Retinal pigment epithelial cell (primary cell): ENCODE measurements at regions not wholly inside any gene's neighbourhood (a gene's known extent, or its start where the extent isn't known, plus 50 kb on each side); places are given as distances from the start of the nearest gene placed in this dataset.

Experiments
- DNase-seq: peaks from one replicate; pipeline ENCODE4 v3.0.0-alpha.2; 2010; ENCODE audit warnings: low read depth
- H3K4me3 ChIP-seq: 2 replicates; pipeline ENCODE4 v1.5.1; 2011; ENCODE audit warnings: mild to moderate bottlenecking, low read length, control low read depth, moderate library complexity
- CTCF ChIP-seq: conservative IDR thresholded peaks from 2 replicates; pipeline ENCODE4 v1.5.1; 2011; ENCODE audit warnings: low read depth, low read length, control low read depth, inconsistent platforms

DNA sequence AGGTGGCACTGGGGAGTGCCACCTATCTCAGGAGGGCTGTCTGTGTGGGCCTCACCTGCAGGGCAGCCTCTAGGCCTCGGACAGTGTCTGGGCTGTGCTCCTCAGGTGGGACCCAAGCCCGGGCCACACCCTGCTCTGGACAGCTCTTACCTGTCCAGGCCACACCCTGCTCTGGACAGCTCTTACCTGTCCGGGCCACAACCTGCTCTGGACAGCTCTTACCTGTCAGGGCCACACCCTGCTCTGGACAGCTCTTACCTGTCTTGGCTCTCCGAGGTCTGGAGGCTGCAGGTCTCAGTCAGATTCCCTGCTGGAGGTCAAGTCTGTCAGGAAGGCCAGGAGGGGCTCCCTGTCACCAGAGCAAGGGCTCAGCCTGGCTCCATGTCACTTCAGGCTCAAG is 80.6 kb downstream of the LINGO1 start:
- TF ChIP-seq CTCF = no peak
- no peak for DNase-seq

DNA sequence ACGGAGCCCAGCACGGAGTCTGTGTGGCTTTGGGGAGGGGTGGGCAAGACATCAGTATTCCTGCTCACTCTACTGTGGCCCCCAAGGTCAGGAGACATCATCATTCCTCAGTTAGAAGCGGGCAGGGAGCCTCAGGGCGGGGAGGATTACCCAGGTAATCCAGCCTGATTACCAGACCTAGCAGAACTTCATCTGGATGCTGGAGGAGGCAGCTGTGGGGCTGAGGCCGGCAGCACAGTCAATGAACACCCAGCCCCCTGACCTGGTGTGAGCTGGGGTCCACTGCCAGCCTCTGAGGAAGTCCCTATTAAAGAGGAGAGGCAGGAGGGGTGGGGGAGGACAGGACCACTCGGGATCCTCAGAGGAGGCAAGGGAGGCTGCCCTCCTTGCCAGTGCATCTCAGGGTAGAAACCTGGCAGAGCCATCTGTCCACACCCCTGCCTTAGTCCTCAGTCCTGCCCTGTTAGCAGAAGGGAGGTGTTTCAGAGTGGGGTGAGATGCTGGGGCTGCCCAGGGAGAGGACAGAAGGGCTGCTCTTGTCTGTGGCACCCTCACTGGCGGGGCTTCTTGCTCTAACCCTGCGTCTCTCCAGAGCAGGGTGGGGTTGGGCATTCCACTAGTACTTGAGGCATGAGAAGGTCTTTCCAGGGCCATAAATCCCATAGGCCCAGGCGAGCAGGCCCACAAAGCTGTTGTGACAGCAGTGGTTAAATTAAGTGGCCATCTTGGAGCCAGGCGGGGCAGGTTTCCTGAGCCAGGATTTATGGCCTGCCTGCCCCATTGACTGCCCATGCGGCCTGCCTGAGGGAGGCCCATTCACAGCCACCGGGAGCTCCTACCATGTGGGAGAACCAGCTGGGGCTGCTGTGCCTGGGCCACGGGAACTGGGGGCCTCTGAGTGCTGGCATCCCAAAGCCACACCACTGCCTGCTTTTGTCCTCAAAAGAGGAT is 82.1 kb downstream of the LINGO1 start:
- H3K4me3 ChIP-seq = no peak overlapping the region
- no peak for TF ChIP-seq CTCF
- no peak for DNase-seq

More for the DNA sequence above, 80.6 kb downstream of the LINGO1 start:
- no peak overlapping the region for H3K4me3 ChIP-seq

DNA sequence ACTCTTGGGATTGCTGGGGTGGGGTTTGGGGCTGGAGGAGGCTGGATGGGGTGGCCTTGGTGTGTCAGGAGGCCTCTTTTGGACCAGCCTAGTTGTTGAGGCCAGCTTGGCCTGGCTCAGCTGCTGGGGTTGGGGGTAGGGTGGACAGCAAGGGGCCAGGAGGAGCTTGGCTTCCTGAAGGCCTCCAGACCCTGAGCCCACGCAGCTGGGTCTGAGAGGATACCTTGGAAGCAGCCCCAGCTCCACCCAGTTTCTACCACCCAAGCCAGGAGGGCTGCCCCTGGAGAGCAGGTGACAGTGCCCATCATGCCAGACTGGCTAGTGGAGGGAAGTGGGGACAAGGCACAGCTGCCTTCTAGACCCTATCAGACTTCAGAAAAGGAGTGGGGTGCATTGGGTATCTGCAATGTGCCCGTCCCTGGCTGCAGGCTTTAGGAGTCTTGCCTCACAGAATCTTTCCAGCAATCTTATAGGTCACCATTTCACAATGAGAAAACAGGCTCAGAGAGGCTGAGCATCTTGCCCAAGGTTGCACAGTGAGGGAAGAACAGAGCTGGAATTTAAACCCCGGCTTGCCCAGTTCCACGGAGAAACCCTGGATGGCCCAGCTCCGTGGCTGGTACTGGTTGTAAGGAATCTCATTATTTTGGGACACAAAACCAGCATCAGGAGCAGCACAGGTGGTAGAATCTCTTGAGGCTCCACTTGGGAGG is 83.0 kb downstream of the LINGO1 start:
- no peak overlapping the region for H3K4me3 ChIP-seq
- DNase-seq = no peak
- no peak for TF ChIP-seq CTCF

GRCh38 chr15:77548589-77549557 is 83.8 kb downstream of the LINGO1 start:
- no peak overlapping the region for H3K4me3 ChIP-seq
- TF ChIP-seq CTCF = no peak
- DNase-seq = no peak

DNA sequence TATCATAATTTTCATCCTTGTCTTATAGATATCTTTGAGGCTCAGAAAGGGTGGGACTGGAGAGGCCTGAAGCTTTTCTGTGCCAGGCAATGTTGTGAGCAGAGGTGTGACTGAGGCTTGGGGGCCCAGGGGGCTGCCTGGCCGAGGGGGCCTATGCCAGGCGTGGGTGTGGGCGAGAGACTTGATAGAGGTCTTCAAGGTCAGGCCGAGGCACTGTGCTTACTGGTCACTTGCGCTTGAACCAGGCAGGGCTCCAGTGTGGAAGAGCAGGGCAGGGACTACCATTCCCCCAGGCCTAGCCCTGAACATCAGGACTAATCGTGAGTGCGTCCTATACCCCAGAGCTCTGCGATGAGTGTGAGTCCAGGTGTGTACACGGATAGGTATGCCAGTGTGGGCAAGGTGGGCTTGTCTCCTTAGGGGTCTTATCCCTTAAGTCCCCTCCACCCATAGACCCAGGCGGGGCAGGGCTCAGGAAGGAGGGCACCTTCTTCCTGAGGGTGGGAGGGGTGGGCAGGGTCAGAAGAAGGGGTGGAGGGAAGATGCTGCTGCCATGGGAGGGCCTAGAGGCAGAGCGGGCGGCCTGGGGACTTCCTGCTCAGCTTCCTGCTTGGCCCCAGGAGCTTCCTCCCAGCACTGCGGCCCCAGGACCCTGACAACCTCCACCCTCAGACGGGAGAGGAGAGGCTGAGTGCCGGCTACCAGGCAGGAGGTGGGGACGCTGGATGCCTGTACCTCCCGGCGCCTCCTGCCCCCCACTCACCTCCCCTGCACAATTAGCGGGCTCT is 84.7 kb downstream of the LINGO1 start:
- no peak for TF ChIP-seq CTCF
- H3K4me3 ChIP-seq = no peak overlapping the region
- no peak for DNase-seq

DNA sequence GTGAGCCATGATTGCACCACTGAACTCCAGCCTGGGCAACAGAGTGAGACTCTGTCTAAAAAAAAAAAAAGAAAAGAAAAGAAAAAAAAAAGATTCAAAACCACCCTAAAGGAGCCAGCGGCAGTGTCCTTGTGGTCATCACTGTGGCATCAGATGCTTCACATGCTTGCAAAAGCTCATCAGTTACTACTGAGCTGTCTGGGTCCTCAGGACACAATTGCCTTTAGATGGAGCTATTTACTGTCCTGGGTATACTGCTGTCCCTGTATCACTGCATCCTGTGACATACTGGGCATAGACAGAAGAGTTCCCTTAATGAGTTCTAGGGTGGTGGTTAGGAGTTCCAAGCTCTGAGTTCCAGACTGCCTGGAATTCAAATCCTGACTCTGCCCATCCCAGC is 85.8 kb downstream of the LINGO1 start:
- no peak for DNase-seq
- TF ChIP-seq CTCF = no peak
- H3K4me3 ChIP-seq = no peak overlapping the region
